ENCODE measurements at regions not wholly inside any gene's neighbourhood (a gene's known extent, or its start where the extent isn't known, plus 50 kb on each side); places are given as distances from the start of the nearest gene placed in this dataset.
"Not testable (repeated sequence)": the region's sequence is repeated elsewhere in the genome, so short reads cannot be mapped to it uniquely, and the experiment has no call there.

DNA sequence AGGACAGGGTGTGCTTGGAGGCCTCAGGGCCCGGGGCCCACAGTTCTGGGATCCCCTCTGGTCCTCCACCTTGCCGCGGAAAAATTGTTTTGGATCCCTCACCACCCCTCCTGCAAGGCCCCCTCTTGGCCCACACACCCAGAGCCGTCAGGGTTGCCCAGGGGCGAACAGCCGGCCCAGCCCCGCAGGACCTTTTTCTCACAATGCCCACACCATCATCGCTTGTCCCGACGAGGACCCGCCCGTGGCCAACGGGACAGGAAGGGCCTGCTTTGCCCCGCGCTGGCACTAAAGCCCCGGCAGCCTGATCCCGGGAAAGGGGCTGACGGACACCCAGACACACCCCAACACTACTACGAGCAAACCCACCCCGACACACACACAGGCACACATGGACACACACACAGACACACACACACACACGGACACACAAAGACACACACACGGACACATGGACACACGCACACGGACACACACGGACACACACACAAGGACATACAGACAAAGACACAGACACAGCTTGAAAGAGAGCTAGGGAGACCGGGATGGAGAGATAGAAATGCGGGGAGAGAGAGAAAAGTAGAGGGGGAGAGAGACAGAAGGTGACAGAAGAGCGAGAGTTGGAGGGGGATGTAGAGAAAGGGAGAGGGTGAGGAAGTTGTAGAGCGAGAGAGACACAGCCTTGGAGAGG lies 1493.5 kb upstream of the DEFB115 start:
- no peak for DNase-seq

GRCh38 chr20:29764922-29765610 lies 1492.4 kb upstream of the DEFB115 start:
- peak in 1 of 2 experiments; percentile 64 for DNase-seq

- DNase-seq = not testable (repeated sequence)
Measured at GRCh38 chr20:29778033-29778432, 1479.4 kb upstream of the DEFB115 start.

GRCh38 chr20:29781217-29781616 lies 1476.2 kb upstream of the DEFB115 start:
- not testable (repeated sequence) for DNase-seq

DNA sequence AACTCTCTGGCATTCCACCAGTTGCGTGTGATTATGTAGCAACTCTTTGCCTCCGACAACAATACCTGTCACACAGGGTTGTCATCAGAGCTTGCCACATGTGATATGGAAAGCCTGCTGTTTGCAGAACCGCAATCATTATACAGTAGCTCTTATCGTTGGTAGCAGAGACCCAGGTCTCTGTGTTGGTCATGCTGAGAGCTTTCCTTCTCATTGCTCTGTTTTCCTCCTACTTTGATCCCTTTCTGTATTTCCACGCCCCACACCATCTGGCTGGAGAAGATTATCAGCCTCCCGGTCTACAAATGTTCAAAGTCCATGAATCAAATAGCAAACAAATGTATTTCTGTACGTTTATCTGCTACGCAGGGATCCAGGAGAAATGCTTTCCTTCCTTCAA lies 1475.6 kb upstream of the DEFB115 start:
- DNase-seq = not testable (repeated sequence)

DNA sequence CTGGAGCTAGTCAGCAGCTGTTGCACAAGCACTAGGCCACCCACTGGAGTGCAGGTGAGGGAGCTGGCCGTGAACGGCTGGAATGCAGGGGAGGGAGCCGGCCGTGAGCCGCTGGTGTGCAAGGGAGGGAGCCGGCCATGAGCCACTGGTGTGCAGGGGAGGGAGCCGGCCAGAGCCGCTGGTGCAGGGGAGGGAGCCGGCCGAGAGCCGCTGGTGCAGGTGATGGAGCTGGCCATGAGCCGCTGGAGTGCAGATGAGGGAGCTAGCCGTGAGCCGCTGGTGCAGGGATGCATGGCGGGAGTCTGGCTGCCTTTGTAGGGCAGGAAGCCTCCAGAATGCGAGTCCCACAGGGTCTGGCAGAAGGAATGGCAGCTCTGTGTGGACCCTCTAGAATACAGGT lies 1470.0 kb upstream of the DEFB115 start:
- DNase-seq = not testable (repeated sequence)

- no peak for DNase-seq
Measured at GRCh38 chr20:29790510-29790909, 1467.0 kb upstream of the DEFB115 start.

GRCh38 chr20:29831508-29831907 lies 1426.0 kb upstream of the DEFB115 start:
- DNase-seq = not testable (repeated sequence)

GRCh38 chr20:29868014-29868413 lies 1389.5 kb upstream of the DEFB115 start:
- DNase-seq = not testable (repeated sequence)

- DNase-seq = not testable (repeated sequence)
Measured at GRCh38 chr20:29868688-29869087, 1388.8 kb upstream of the DEFB115 start.

DNA sequence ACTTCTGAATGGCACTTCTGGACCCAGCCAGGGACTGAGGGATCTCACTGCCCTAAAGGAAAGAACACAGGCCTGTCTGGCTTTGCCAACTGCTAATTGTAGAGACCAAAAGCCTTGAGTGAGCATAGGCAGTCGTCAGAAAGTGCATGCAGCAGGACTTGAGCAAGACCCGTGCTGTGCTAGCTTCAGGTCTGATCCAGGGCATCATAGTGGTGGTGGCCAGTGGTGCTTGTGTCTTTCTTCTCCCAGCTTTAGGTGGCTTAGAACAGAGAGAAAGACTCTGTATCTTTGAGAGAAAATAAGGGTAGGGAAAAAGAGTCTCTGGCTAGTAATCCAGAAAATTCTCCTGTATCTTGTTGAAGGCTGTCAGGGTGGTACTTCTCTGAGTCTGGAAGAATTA lies 1385.6 kb upstream of the DEFB115 start:
- DNase-seq = not testable (repeated sequence)

- DNase-seq = peak; percentile 1 to 10
Measured at GRCh38 chr20:29873946-29874345, 1383.5 kb upstream of the DEFB115 start.

GRCh38 chr20:29874476-29875202 lies 1382.8 kb upstream of the DEFB115 start:
- DNase-seq = no peak

- not testable (repeated sequence) for DNase-seq
Measured at GRCh38 chr20:29875321-29876083, 1382.0 kb upstream of the DEFB115 start.

DNA sequence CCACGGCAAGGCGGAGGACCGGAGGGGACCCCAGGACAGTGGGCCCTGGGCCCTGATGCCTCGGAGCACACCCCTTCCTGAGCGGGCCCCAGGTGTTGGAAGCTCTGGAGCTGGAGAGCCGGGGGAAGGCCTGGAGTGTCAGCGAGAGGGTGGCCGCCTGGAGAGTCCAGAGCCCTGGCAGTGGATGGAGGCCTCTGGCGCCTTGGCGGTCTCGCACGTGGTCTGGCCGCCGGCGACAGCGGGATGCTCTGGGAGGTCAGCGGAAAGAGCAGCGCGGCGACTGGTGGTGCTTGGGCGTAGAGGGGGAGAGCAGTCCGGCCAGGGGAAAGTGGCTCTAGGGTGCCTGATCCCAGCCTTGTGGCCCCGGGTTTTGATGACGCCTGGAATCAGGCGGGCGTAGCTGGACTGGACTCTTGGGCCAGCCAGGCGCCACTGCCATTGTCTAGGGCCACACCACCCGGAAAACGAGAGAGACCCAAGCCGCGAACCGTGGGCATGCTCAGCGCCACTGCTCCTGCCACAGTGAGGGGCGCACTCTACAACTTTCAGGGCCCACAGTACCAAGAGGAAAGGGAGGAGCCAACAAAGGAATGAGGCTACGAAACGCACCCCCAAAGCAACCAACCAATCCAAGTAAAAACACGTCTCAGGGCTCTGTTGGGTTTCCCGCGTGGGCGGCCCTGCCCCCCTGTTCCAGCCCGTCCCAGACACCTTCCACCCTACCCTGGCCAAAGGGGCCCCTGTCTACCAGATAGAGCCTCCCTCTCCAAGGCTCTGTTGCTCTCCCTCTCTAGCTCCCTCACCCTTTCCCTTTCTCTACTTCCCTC lies 1381.2 kb upstream of the DEFB115 start:
- DNase-seq = not testable (repeated sequence)

DNA sequence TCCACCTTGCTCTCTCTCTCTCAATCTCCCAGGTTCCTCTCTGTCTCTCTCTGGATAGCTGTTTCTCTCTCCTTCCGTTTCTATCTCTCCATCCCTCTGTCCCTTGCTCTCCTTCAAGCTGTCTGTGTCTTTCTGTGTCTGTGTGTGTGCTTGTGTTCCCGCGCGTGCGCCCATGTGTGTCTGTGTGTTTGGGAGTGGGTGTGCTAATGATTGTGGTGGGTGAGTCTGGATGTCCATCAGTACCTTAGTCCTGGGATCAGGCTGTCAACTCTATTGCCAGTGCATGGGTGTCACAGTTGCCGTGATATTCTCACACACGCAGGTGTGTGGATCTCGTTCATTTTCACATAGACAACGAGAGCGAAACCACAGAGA lies 1380.6 kb upstream of the DEFB115 start:
- DNase-seq = no peak

DNA sequence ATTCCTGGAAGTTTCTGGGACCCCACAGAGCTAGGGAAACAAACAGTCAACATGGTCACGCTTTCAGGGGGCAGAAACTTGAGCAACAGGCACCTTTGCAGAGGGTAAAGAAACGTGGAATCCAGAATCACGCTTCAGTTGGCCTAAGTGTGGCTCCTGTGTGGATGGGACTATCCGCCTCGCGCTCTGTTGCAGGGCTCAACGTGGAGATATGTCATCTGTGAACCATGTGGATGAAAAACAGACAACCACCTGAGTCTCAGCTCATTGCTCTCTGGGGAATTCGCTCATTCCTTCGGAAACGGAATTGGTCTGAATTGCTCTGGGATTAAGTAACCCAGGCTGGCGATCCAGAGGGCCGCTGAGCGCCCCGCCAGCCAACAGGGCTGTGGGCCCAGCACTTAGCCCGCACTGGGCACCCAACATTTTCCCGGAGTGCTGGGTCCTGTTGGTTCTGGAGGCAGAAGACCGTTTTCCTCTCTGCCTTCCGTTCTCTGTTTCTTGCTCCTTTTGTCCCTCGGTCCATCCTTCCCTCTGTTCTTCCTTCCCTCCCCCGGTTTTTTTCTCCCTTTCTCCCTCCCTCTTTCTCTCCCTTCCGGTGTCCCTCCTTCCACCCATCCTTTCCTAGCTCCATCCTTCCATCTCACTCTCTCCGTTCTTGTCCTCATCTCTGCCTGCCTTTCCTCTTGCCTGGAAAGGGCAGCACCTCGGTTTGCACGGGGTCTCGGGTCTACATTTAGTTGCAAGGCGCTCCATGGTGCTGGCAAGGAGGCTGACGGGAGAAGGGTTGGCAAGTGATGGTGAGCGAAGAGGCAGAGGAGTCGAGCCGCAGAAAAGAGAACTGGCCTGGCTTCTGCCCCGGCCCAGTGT lies 1379.8 kb upstream of the DEFB115 start:
- DNase-seq = not testable (repeated sequence)

DNA sequence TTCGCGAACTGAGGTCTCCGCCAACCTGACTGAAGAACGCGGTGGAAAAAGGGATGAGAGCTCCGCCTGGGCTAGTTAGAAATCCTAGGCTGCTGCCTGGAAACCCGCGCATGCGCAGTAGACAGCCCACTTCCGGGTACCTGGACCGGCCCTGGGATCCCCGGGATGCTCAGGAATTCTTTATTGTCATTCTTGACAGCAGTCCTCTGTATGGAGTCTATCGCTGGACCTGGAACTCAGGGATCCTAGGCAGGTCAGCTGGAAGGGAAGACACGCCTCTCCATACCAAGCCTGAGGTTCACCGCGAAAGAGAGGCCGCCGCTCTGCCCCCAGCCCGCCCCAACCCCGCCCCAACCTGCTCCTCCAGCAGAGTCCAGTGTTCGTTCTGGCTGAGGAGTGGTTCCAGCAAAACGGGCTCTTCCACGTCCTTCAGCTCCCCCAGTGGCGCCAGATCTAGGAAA lies 1379.2 kb upstream of the DEFB115 start:
- peak; percentile 67 to 77 for DNase-seq

DNA sequence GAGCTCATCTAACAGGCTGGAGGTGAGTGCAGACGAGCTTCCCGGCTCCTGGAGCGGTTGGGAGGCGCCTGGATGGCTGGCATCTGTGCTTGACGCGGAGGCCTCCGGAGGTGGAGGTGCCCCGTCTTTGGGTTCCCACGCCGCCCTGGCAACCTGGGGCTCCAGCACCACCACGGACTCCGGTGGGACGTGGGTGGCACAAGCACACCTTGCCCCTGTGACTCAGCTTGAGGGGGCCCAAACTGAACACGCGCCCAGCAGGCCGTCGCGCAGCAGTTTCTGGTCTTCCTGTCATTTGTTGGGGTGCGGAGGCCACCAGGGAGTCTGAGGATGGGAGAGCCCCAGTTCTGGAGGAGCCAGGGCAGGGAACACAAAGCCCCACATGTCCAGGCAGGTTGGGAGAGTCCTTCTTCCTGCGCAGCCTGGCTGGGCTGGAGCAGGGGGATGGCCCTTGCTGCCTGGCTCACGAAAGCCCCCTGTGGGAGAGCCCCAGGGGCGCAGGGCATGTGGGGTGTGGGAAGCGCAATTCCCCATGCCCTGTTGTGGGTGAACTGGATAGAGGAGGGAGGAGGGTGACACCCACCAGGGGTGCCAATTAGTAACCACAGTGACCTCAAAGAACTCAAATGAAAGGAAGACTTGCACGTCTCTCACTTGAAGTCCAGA lies 1378.6 kb upstream of the DEFB115 start:
- no peak for DNase-seq

- not testable (repeated sequence) for DNase-seq
Measured at GRCh38 chr20:29881107-29881506, 1376.4 kb upstream of the DEFB115 start.
